H1 (cell line): ENCODE measurements at regions not wholly inside any gene's neighbourhood (a gene's known extent, or its start where the extent isn't known, plus 50 kb on each side); places are given as distances from the start of the nearest gene placed in this dataset.

Experiments
- CTCF ChIP-seq, 3 experiments: IDR thresholded peaks; 1 replicate in 2 of 3; 2 replicates in 1 of 3; pipeline versions ENCODE4 v1.5.1 to v1.6.1; 2011; ENCODE audit warnings: low read length in 3 of 3, mild to moderate bottlenecking in 3 of 3, inconsistent platforms in 2 of 3, low read depth in 1 of 3, moderate library complexity in 1 of 3; ENCODE audit not compliant: insufficient read depth in 1 of 3; ENCODE audit errors: control extremely low read depth in 1 of 3
- GTF2F1 ChIP-seq: IDR thresholded peaks from 2 replicates; pipeline ENCODE4 v1.6.1; 2012; ENCODE audit warnings: low read depth, low read length, improper control_type of control experiment, borderline replicate concordance

DNA sequence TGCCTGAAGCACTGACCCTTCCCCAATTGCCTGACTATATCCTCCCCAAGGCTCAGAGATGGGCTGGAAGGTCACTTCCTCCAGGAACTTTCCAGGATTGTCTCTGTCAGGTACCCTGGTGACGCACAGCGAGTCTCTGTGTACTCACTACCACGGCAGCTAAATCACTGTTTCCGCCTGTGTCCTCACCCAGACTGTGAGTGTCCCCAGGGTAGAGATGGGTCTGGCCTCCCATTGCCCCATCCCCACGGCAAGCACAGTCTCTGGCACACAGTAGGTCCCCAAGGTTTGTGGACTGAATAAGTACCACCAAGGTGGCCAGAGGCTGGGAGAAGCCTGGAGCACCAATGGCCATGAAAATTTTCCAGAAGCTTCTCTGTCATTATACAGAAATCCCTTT is 93.8 kb upstream of the RUNX3 start:
- TF ChIP-seq CTCF (IDR thresholded peaks at IDR 0.05; ENCODE audit: control extremely low read depth in 1 of 3, insufficient read depth in 1 of 3, low read depth in 1 of 3, low read length in 3 of 3), result no peak
- no peak for TF ChIP-seq GTF2F1
